ENCODE measurements at regions not wholly inside any gene's neighbourhood (a gene's known extent, or its start where the extent isn't known, plus 50 kb on each side); places are given as distances from the start of the nearest gene placed in this dataset.
A peak's percentile ranks its signal among the peaks of the same experiment; 100 is the strongest.

DNA sequence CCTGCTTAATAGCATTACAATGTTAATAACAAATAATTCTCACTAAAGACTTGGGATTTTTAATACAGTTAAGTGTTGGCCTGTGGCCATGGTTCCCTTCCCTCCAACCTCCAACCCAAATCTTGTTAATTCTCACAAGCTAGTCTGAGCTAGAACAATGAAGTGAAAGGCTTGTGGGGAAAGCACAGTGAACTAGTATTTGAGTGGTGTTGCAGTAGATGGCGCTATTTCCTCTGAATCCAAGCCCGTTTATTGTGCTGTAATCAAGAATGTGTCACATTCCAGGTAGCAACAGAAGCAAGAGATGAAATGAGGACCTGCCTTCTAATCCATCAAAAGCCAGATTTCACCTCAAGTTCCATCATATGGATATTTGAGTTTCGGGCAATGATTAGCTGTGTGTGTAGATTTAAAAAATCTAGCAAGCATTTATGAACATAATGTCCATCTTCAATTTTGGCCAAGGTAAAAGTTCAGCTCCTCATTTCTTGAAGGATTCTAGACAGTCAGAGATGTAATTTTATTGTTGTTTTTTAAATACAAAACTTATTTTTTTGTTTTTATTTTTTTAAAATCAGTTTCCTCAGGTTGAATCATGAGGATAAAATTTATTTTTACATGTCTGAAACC is 160.7 kb downstream of the SQOR start:
- TF ChIP-seq, protein P1, sequence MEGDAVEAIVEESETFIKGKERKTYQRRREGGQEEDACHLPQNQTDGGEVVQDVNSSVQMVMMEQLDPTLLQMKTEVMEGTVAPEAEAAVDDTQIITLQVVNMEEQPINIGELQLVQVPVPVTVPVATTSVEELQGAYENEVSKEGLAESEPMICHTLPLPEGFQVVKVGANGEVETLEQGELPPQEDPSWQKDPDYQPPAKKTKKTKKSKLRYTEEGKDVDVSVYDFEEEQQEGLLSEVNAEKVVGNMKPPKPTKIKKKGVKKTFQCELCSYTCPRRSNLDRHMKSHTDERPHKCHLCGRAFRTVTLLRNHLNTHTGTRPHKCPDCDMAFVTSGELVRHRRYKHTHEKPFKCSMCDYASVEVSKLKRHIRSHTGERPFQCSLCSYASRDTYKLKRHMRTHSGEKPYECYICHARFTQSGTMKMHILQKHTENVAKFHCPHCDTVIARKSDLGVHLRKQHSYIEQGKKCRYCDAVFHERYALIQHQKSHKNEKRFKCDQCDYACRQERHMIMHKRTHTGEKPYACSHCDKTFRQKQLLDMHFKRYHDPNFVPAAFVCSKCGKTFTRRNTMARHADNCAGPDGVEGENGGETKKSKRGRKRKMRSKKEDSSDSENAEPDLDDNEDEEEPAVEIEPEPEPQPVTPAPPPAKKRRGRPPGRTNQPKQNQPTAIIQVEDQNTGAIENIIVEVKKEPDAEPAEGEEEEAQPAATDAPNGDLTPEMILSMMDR (conservative IDR thresholded peaks at IDR 0.05; ENCODE audit: low read length), result peak; percentile 90
- no peak for TF ChIP-seq EZH2phosphoT487 (IDR thresholded peaks at IDR 0.05; ENCODE audit: borderline replicate concordance, low read depth, low read length)

Data from OCI-LY7 (cell line).